ENCODE measurements at regions not wholly inside any gene's neighbourhood (a gene's known extent, or its start where the extent isn't known, plus 50 kb on each side); places are given as distances from the start of the nearest gene placed in this dataset.

DNA sequence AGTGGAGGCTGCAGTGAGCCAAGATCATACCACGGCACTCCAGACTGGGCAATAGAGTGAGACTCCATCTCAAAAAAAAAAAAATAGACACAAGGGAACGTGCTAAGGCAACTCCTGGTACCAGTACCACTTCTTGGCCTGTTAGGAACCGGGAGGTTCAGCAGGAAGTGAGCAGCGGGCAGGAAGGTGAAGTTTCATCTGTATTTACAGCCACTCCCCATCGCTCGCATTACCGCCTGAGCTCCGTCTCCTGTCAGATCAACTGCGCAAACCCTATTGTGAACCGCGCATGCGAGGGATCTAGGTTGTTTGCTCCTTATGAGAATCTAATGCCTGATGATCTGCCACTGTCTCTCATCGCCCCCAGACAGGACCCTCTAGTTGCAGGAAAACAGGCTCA is 69.9 kb upstream of the FOXK1 start:
- no peak for ATAC-seq (replicated peaks in 6 of 8)
- 42 to 100% (median 97%) methylated on average over 2 to 11 of the region's 13 CpGs for WGBS, 10 experiments
- Histone ChIP-seq H3K27ac (no peak overlapping the region), H3K4me1 (replicated peaks in 1 of 2) (peaks cover 11 to 12% of the 10 kb centered on the region in 2 donors), H3K4me3 (no peak overlapping the region)
- in situ Hi-C loops (cut with MboI; ENCODE audit: low pct_unique_long_range_greater_than_20kb in 2 of 9, low sequenced_read_pairs in 9 of 9, unreplicated experiment in 9 of 9): no loop called here

DNA sequence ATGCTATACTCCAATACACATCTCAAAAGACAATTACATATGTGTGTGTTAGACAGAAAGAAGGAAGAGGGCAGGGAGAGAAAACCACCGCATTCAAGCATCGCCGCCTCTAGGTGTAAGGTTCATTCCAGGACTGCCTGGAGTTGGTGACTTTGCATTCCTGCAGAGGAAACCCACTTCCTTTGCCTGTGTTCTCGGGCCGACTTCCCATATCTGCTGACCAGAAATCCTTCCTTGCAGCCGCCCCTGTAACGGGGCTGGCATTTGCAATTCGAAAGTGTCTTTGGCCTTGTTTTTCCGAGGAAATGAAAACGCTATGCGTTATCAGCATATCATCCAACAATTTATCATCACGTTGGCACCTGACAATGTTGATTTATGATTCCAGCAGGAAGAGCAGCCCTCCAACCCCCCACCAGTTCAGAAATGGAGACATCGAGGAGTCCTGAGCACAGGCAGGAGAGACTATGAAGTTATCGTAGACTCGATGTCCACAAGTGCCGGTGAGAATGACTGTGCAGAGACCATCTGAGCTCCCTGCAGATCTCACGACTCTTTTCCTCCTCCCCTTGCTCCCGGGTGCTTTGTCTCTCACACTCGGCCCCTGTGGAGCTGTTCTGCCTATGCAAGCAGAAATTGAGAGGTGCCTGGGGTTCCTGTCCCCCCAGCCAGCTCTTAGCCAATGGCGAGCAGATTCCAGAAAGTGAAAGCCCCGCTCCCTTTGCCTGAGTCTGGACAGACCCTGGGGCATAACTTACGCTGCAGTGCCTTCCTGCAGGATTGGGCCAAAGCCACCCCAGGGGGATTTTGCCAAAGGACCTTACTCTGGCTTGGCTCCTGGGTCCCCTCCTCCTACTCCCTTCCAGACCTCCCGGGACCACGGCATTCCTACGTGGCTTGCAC is 68.9 kb upstream of the FOXK1 start:
- in situ Hi-C loops (cut with MboI; ENCODE audit: low pct_unique_long_range_greater_than_20kb in 2 of 9, low sequenced_read_pairs in 9 of 9, unreplicated experiment in 9 of 9): no loop called here
- Histone ChIP-seq H3K27ac (no peak overlapping the region), H3K4me1 (replicated peaks in 1 of 2) (peaks cover 10 to 11% of the 10 kb centered on the region in 2 donors), H3K4me3 (no peak overlapping the region)
- ATAC-seq (replicated peaks in 6 of 8): peak in 6 of 8 experiments; percentile 45 to 75 (median 62)
- WGBS, 10 experiments: 0 to 61% (median 24%) methylated on average over 2 to 21 of the region's 25 CpGs; no CpG with 5 or more reads in 1 of the 10 experiments

DNA sequence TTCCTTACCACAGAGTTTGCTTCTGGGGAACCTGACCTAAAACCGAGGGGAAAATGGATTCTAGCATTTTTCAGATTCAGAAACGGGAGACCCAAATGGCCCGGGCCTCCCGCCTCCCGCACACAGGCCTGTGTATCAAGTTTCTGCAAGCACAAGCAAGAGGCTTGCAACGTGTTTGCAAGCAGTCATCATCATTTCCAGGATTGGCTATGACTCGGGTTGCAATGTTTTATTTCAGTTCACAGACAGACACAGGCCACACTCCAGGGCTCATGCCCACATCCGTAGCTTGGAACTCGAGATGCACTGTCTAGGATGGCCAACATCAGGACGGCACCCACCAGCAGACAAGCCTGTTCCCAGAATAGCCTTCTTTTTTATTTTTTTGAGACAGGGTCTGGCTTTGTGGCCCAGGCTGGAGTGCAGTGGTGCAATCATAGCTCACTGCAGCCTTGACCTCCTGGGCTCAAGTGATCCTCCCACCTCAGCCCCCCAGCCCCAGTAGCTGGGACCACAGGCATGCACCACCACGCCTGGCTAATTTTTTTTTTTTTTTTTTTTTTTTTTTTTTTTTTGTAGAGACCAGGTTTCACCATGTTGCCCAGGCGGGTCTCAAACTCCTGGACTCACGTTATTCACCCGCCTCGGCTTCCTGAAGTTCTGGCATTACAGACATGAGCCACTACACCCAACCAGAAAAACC is 68.1 kb upstream of the FOXK1 start:
- Histone ChIP-seq H3K4me1 (replicated peaks in 1 of 2) (peaks cover 10 to 11% of the 10 kb centered on the region in 2 donors), H3K27ac (no peak overlapping the region), H3K4me3 (no peak overlapping the region)
- peak in 6 of 8 experiments; percentile 21 to 89 (median 58) for ATAC-seq (replicated peaks in 6 of 8)
- 11 to 100% (median 79%) methylated on average over 4 to 10 of the region's 15 CpGs; no CpG with 5 or more reads in 4 of the 10 experiments for WGBS, 10 experiments
- in situ Hi-C loops (cut with MboI; ENCODE audit: low pct_unique_long_range_greater_than_20kb in 2 of 9, low sequenced_read_pairs in 9 of 9, unreplicated experiment in 9 of 9): no loop called here

DNA sequence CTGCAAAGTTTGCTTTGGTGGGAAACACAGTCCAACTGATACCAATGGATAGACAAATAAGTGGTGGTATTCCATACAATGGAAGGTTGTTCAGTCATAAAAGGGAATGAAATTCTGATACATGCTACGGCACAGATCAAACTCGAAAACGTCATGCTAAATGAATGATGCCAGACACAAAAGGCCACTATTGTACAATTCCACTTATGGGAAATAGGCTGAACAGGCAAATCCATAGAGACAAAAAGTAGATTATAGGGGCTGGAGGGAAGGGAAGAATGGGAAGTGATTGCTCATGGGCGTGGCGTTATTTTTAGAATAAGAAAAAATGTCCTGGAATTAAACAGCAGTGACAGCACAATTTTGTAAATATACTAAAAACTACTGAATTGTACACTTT is 66.0 kb upstream of the FOXK1 start:
- Histone ChIP-seq H3K27ac (no peak overlapping the region), H3K4me3 (no peak overlapping the region), H3K4me1 (replicated peaks in 1 of 2) (peaks cover 10 to 11% of the 10 kb centered on the region in 2 donors)
- no peak for ATAC-seq (replicated peaks in 6 of 8)
- 84 to 100% (median 95%) methylated on average over 1 to 5 of the region's 5 CpGs for WGBS, 10 experiments
- in situ Hi-C loops (cut with MboI; ENCODE audit: low pct_unique_long_range_greater_than_20kb in 2 of 9, low sequenced_read_pairs in 9 of 9, unreplicated experiment in 9 of 9): no loop called here

DNA sequence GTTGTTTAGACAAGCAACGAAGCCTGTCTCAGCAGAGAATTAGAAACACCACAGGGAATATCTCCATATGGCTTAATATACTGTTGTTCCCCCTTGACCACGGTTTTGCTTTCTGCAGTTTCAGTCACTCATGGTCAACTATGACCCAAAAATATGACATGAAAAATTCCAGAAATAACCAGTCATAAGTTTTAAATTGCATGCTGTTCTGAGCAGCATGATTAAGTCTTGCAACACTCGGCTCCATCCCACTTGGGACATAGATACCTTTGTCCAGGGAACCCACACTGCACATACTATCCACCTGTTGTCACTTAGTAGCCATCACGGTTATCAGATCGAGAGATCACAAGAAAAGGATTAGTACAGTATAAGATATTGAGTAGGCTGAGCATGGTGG is 60.7 kb upstream of the FOXK1 start:
- in situ Hi-C loops (cut with MboI; ENCODE audit: low pct_unique_long_range_greater_than_20kb in 2 of 9, low sequenced_read_pairs in 9 of 9, unreplicated experiment in 9 of 9): no loop called here
- 29 to 100% (median 81%) methylated on average over 1 to 5 of the region's 5 CpGs for WGBS, 10 experiments
- H3K4me3 ChIP-seq: no peak overlapping the region
- ATAC-seq (replicated peaks in 6 of 8): no peak
- no peak overlapping the region for H3K27ac ChIP-seq
- H3K4me1 ChIP-seq (replicated peaks in 1 of 2): no peaks in the 10 kb centered on the region

DNA sequence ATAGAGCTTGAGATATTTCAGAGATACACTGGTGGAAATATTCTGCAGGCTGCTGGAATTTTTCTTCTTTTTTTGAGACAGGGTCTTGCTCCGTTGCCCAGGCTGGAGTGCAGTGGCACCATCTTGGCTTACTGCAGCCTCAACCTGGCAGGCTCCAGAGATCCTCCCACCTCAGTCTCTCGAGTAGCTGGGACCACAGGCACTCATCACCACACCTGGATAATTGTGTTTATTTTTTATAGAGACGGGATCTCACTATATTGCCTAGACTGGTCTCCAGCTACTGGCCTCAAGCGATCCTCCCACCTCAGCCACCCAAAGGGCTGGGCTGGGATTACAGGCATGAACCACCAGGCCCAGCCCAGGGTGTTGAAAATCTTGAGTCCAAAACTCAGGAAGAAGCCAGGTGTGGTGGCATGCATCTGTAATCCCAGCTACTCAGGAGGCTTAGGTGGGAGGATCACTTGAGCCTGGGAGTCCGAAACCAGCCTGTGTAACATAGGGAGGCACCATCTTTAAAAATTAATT is 55.7 kb upstream of the FOXK1 start:
- no peak for ATAC-seq (replicated peaks in 6 of 8)
- in situ Hi-C loops (cut with MboI; ENCODE audit: low pct_unique_long_range_greater_than_20kb in 2 of 9, low sequenced_read_pairs in 9 of 9, unreplicated experiment in 9 of 9): loop anchor here in 5 of 9 experiments (25.0 kb wide), 1 partner anchor 1764 kb away; no protein-coding TSS in a partner anchor
- Histone ChIP-seq H3K4me3 (no peak overlapping the region), H3K4me1 (replicated peaks in 1 of 2) (no peaks in the 10 kb centered on the region), H3K27ac (no peak overlapping the region)
- 0 to 100% (median 86%) methylated on average over 1 to 4 of the region's 5 CpGs; no CpG with 5 or more reads in 2 of the 10 experiments for WGBS, 10 experiments

DNA sequence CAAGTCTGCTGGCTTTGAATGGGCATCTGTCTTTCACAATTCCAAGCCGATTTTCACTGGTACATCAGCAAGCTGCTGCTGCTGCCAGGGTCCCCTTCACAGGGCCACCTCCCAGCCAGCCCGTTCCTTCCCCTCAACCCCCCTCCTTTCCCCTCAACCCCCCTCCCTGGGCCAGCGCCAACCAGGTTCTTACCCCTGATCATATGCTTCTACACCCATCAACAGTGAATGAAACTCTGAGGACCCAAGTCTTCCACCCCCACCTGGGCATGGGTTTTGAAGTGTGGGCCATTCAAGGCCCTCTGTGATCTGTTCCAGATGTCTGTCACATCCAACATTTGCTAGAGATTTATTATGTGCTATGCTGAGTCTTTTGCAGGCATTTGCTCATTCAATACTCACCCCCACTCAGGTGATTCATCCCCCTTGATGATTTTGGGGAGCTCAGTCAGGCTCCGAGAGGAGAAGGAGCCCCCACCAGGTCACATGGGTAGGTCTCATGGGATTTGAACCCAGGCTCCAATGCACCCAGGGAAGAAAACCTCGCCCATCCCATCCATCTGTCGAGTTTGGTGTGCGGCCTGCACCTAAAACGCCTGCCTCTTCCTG is 52.7 kb upstream of the FOXK1 start:
- WGBS, 10 experiments: 43 to 100% (median 71%) methylated on average over 1 to 4 of the region's 8 CpGs; no CpG with 5 or more reads in 3 of the 10 experiments
- Histone ChIP-seq H3K4me1 (replicated peaks in 1 of 2) (peaks cover 3 to 4% of the 10 kb centered on the region in 2 donors), H3K27ac (no peak overlapping the region), H3K4me3 (no peak overlapping the region)
- in situ Hi-C loops (cut with MboI; ENCODE audit: low pct_unique_long_range_greater_than_20kb in 2 of 9, low sequenced_read_pairs in 9 of 9, unreplicated experiment in 9 of 9): loop anchor here in 5 of 9 experiments (25.0 kb wide), 1 partner anchor 1767 kb away; no protein-coding TSS in a partner anchor
- no peak for ATAC-seq (replicated peaks in 6 of 8)

DNA sequence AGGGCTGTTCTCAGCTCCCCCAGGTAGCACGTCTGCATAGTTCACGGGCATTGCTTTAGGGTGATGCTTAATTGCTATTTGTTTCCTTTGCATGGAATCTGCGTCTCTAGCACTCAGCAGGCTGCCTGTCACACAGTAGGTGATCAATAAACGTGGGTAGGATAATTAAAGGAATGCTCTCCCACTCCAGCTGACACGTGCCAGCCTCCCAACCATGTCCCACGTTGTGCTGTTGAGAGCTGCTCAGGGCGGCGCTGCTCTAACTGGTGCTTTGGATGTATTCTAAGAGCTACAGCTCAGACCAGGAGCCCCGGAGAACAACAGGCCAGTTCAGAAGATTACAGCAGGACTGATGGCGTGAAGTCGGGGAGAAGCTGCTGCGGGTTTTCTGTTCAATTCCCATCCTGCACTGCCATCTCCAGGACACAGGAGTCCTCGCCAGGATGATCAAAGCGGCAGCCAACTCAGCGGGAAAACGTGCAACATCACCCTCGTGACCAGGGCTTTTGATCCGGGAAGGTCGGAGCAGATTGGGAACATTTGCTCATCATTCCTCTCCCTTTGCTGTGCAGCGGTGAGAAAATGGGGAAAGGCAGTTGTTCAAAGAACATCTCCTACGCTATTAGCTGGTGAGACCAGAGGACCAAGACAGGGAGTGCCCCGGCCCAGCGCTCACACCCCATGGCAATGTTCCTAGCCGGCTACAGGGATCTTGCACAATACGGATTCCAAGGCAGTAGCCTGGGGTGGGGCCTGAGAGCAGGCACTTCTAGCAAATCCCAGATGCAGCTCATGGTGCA is 50.5 kb upstream of the FOXK1 start:
- Histone ChIP-seq H3K4me1 (replicated peaks in 1 of 2) (peaks cover 3 to 4% of the 10 kb centered on the region in 2 donors), H3K4me3 (peak overlapping the region in 3 of 5 donors; percentile 5 to 13 (median 7)), H3K27ac (peak overlapping the region in 1 of 2 donors; percentile 13)
- peak; percentile 92 to 96 (median 95) for ATAC-seq (replicated peaks in 6 of 8)
- 0 to 38% (median 22%) methylated on average over 1 to 15 of the region's 25 CpGs for WGBS, 10 experiments
- in situ Hi-C loops (cut with MboI; ENCODE audit: low pct_unique_long_range_greater_than_20kb in 2 of 9, low sequenced_read_pairs in 9 of 9, unreplicated experiment in 9 of 9): loop anchor here in 5 of 9 experiments (25.0 kb wide), 1 partner anchor 1769 kb away; no protein-coding TSS in a partner anchor
